Osteoblast (primary cell): ENCODE measurements at regions not wholly inside any gene's neighbourhood (a gene's known extent, or its start where the extent isn't known, plus 50 kb on each side); places are given as distances from the start of the nearest gene placed in this dataset.

Source experiments
- DNase-seq: peaks from one replicate; pipeline ENCODE4 v3.0.0; 2011; ENCODE audit warnings: low spot score, mixed read lengths; ENCODE audit not compliant: insufficient read length; ENCODE audit errors: missing footprints
- H2AFZ ChIP-seq: 2 replicates; pipeline ENCODE4 v1.6.0; 2011; ENCODE audit warnings: mild to moderate bottlenecking, low read length
- H3K27ac ChIP-seq: 2 replicates; pipeline ENCODE4 v1.5.1; 2011; ENCODE audit warnings: mild to moderate bottlenecking, low read depth, low read length, moderate library complexity
- H3K27me3 ChIP-seq: 2 replicates; pipeline ENCODE4 v1.6.0; 2012; ENCODE audit warnings: mild to moderate bottlenecking, control low read depth, inconsistent platforms, low read length, moderate library complexity; ENCODE audit not compliant: insufficient read depth
- H3K36me3 ChIP-seq: 2 replicates; pipeline ENCODE4 v1.5.1; 2011; ENCODE audit warnings: mild to moderate bottlenecking, low read length, control low read depth, moderate library complexity; ENCODE audit not compliant: insufficient read depth
- H3K4me1 ChIP-seq: 2 replicates; pipeline ENCODE4 v1.5.1; 2011; ENCODE audit warnings: mild to moderate bottlenecking, low read length, control low read depth, moderate library complexity; ENCODE audit not compliant: insufficient read depth
- H3K4me2 ChIP-seq: 2 replicates; pipeline ENCODE4 v1.6.0; 2011; ENCODE audit warnings: mild to moderate bottlenecking, low read length; ENCODE audit not compliant: insufficient read depth
- H3K4me3 ChIP-seq: fragments of 200-600 bp; sonication (generic); 3 replicates; pipeline ENCODE4 v1.5.1; 2012; ENCODE audit warnings: mild to moderate bottlenecking, low read length, inconsistent platforms; ENCODE audit not compliant: insufficient read depth
- H3K79me2 ChIP-seq: 2 replicates; pipeline ENCODE4 v1.6.0; 2012; ENCODE audit warnings: mild to moderate bottlenecking, low read length, control low read depth, inconsistent platforms; ENCODE audit not compliant: insufficient read depth
- H3K9me3 ChIP-seq: 2 replicates; pipeline ENCODE4 v1.5.1; 2011; ENCODE audit warnings: low read depth, low read length, control low read depth
- H4K20me1 ChIP-seq: 2 replicates; pipeline ENCODE4 v1.6.0; 2012; ENCODE audit warnings: mild to moderate bottlenecking, low read length, control low read depth; ENCODE audit not compliant: insufficient read depth
- TF ChIP-seq, protein P1 (sequence below): IDR thresholded peaks from 2 replicates; pipeline ENCODE4 v1.5.1; 2011; ENCODE audit warnings: mild to moderate bottlenecking, low read depth, low read length, moderate library complexity; ENCODE audit errors: extremely low read depth

DNA sequence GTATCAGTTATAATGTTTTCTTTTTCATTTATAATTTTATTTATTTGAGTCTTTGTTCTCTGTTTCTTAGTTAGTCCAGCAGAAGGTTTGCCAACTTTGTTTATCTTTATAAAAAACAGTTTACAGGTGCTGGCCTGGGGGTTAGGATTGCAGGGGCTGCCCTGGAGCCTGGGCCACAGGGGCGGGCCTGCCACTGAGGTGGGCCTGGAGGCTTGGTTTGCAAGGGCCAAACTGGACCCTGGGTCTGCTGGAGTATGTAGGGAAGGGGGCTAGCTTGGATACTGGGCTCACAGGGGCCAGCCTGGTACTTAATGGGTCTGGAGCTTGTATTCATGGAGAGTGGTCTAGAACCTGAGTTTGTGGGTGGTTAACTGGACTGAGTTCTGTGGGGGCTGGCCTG lies 789.9 kb upstream of the ADGRL4 start:
- no peaks in the 10 kb centered on the region for H3K36me3 ChIP-seq
- H3K27ac ChIP-seq = no peak overlapping the region
- no peak for DNase-seq
- no peaks in the 10 kb centered on the region for H3K9me3 ChIP-seq
- H3K79me2 ChIP-seq = no peaks in the 10 kb centered on the region
- no peak overlapping the region for H3K4me2 ChIP-seq
- H3K4me1 ChIP-seq = no peaks in the 10 kb centered on the region
- no peak overlapping the region for H3K4me3 ChIP-seq
- H4K20me1 ChIP-seq = no peaks in the 10 kb centered on the region
- no peaks in the 10 kb centered on the region for H3K27me3 ChIP-seq
- TF ChIP-seq, protein P1, sequence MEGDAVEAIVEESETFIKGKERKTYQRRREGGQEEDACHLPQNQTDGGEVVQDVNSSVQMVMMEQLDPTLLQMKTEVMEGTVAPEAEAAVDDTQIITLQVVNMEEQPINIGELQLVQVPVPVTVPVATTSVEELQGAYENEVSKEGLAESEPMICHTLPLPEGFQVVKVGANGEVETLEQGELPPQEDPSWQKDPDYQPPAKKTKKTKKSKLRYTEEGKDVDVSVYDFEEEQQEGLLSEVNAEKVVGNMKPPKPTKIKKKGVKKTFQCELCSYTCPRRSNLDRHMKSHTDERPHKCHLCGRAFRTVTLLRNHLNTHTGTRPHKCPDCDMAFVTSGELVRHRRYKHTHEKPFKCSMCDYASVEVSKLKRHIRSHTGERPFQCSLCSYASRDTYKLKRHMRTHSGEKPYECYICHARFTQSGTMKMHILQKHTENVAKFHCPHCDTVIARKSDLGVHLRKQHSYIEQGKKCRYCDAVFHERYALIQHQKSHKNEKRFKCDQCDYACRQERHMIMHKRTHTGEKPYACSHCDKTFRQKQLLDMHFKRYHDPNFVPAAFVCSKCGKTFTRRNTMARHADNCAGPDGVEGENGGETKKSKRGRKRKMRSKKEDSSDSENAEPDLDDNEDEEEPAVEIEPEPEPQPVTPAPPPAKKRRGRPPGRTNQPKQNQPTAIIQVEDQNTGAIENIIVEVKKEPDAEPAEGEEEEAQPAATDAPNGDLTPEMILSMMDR = no peak
- no peak overlapping the region for H2AFZ ChIP-seq

DNA sequence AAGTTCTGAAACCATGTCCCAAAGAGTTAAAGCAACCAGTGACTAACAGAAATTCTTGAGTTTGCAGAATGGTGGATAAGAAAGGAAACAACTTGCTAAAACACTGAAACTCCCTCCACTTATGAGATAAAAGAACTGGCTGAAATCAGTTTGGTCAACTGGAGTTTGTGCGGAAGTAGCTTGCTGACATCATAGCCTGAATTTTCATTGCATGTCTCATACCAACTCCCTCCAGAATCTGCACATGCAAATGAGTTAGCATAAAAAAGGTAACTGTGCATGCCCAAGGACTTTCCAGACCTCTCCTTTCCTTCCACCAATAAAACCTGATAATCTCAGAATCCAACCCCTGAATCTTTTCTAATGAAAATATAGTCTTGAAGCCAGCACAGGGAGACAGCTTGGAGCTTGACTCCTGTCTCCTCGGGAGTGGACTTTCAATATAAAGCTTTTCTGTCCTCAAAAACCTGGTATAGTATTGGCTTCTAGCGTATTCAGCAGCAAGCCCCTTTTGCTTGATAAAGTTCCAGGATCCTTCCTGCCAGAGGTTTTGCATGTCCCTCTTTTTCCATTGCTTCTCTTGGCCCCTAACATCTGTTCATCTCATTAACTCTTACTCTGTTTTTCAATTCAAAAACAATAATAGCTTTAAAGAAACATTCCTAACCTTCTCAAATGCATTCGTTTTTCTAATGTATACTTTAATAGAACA lies 785.8 kb upstream of the ADGRL4 start:
- no peak for DNase-seq
- H2AFZ ChIP-seq = no peak overlapping the region
- H3K79me2 ChIP-seq = no peaks in the 10 kb centered on the region
- no peak overlapping the region for H3K27ac ChIP-seq
- no peaks in the 10 kb centered on the region for H3K36me3 ChIP-seq
- TF ChIP-seq, protein P1 = no peak
- H4K20me1 ChIP-seq = no peaks in the 10 kb centered on the region
- H3K4me1 ChIP-seq = no peaks in the 10 kb centered on the region
- H3K27me3 ChIP-seq = no peaks in the 10 kb centered on the region
- H3K4me2 ChIP-seq = no peak overlapping the region
- H3K9me3 ChIP-seq = no peaks in the 10 kb centered on the region
- no peak overlapping the region for H3K4me3 ChIP-seq

DNA sequence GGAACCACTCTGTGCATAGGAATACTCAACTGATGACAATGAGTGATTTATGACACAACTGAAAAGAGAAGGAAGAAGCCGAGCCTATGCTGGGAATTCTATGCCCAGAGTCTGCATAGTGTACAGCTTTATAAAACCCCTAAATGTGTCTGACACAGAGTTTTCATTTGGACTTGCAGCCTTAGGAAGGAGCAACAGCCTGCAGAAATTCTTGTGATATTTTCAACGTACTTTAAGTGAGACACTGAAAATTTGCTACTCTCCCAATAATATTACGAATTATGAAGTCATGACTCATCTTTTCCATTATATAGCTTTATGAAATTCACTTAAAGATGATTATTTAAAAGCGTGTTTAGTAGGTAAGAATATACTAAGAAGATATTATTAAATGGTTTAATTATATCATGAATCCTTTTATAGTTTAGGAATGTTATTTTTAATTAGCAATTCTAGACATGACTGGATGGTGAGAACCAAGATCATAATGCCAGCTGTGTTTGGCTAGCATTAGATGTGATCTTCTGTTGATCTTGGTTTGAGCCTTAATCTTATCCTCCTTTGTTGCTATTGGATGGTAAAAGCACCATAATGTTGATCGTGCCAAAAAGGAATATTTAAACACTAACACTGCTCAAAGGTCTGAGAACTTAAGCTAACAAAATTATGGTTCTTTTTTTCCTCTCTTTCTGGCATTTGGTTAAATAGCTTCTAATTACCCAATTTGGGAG lies 785.1 kb upstream of the ADGRL4 start:
- Histone ChIP-seq H3K4me3 (no peak overlapping the region), H3K9me3 (no peaks in the 10 kb centered on the region), H3K79me2 (no peaks in the 10 kb centered on the region), H3K4me1 (no peaks in the 10 kb centered on the region), H3K27me3 (no peaks in the 10 kb centered on the region), H3K4me2 (no peak overlapping the region), H3K36me3 (no peaks in the 10 kb centered on the region), H3K27ac (no peak overlapping the region), H4K20me1 (no peaks in the 10 kb centered on the region), H2AFZ (no peak overlapping the region)
- TF ChIP-seq, protein P1 = no peak
- no peak for DNase-seq

DNA sequence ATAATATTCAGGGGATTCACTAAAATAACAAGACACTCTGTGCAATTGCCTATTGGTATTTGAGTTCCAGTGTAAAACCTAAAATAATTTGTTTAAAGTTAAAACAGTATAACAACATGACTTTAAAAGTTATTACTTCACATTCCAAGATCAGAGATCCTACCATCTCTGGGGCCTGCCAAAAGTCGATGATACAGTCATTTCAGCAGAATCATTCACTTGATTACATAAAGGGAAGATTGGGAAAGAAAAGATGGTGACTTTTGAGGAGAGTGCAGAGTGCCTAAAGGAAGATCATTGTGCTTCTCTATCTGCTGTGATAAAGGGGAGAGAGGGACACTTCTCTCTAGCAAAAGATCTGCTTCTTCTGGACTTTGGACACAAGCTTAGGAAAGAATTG lies 784.4 kb upstream of the ADGRL4 start:
- Histone ChIP-seq H3K9me3 (no peaks in the 10 kb centered on the region), H2AFZ (no peak overlapping the region), H3K4me1 (no peaks in the 10 kb centered on the region), H3K36me3 (no peaks in the 10 kb centered on the region), H3K27ac (no peak overlapping the region), H3K4me2 (no peak overlapping the region), H3K27me3 (no peaks in the 10 kb centered on the region), H3K79me2 (no peaks in the 10 kb centered on the region), H4K20me1 (no peaks in the 10 kb centered on the region), H3K4me3 (no peak overlapping the region)
- DNase-seq = no peak
- TF ChIP-seq, protein P1 = no peak
